ENCODE measurements at regions not wholly inside any gene's neighbourhood (a gene's known extent, or its start where the extent isn't known, plus 50 kb on each side); places are given as distances from the start of the nearest gene placed in this dataset.

- H3K4me3 ChIP-seq (ENCODE audit: severe bottlenecking) = no peak overlapping the region
- H3K27me3 ChIP-seq (ENCODE audit: insufficient read depth, poor library complexity, severe bottlenecking) = no peaks in the 10 kb centered on the region
- no peaks in the 10 kb centered on the region for H3K4me1 ChIP-seq (ENCODE audit: insufficient read depth, poor library complexity, severe bottlenecking)
- TF ChIP-seq, protein P1, sequence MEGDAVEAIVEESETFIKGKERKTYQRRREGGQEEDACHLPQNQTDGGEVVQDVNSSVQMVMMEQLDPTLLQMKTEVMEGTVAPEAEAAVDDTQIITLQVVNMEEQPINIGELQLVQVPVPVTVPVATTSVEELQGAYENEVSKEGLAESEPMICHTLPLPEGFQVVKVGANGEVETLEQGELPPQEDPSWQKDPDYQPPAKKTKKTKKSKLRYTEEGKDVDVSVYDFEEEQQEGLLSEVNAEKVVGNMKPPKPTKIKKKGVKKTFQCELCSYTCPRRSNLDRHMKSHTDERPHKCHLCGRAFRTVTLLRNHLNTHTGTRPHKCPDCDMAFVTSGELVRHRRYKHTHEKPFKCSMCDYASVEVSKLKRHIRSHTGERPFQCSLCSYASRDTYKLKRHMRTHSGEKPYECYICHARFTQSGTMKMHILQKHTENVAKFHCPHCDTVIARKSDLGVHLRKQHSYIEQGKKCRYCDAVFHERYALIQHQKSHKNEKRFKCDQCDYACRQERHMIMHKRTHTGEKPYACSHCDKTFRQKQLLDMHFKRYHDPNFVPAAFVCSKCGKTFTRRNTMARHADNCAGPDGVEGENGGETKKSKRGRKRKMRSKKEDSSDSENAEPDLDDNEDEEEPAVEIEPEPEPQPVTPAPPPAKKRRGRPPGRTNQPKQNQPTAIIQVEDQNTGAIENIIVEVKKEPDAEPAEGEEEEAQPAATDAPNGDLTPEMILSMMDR (IDR thresholded peaks at IDR 0.05; ENCODE audit: poor library complexity, severe bottlenecking) = no peak
- H3K36me3 ChIP-seq (ENCODE audit: low read depth) = no peaks in the 10 kb centered on the region
- no peaks in the 10 kb centered on the region for H3K9me3 ChIP-seq (ENCODE audit: severe bottlenecking)
- ATAC-seq (ENCODE audit: low read depth) = no peak
- DNase-seq (ENCODE audit: low spot score) = no peak
- H3K27ac ChIP-seq (ENCODE audit: poor library complexity, severe bottlenecking) = no peak overlapping the region
Observed at GRCh38 chr2:55973673-55974072, 50.1 kb upstream of the EFEMP1 start.

DNA sequence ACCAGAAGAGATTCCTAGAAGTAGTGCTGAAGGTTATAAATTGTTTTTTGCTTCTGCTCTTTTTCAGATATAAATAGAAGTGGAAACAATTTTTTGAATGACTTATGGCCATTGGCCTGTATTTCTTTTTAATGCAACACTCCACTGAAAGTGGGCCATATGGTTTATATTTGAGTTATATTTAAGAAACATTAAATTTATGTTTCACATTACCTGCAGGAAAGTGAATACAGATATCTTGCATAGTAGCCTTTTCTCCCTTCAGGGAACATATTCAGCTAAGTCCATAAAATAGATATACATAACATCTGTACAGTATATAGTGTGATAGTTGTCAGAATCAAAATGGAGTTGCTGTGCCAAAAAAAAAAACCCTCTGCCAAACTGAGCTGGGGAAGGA is 53.1 kb upstream of the EFEMP1 start:
- peaks cover 4% of the 10 kb centered on the region for H3K9me3 ChIP-seq (ENCODE audit: severe bottlenecking)
- TF ChIP-seq, protein P1 (IDR thresholded peaks at IDR 0.05; ENCODE audit: poor library complexity, severe bottlenecking) = no peak
- no peaks in the 10 kb centered on the region for H3K4me1 ChIP-seq (ENCODE audit: insufficient read depth, poor library complexity, severe bottlenecking)
- DNase-seq (ENCODE audit: low spot score) = no peak
- no peaks in the 10 kb centered on the region for H3K27me3 ChIP-seq (ENCODE audit: insufficient read depth, poor library complexity, severe bottlenecking)
- ATAC-seq (ENCODE audit: low read depth) = no peak
- no peaks in the 10 kb centered on the region for H3K36me3 ChIP-seq (ENCODE audit: low read depth)
- H3K4me3 ChIP-seq (ENCODE audit: severe bottlenecking) = no peak overlapping the region
- H3K27ac ChIP-seq (ENCODE audit: poor library complexity, severe bottlenecking) = no peak overlapping the region

DNA sequence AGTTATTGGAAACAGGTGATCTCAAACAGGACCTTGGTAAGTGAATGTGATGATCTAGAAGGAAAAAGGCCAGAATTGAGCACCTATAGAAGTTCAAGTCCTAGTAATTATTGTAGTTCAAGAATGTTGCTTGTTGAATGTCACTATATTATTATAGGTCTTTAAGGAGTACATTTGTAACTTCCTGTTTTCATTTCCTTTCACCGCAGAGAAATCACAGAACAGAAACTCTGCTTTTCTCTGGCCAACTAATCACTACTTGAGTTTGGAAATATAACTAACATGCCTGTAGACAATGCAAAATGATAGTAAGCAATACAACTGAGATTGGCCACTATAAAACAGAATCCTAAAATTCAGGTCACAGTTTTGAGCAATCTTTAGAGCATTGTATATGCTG is 61.8 kb upstream of the EFEMP1 start:
- no peak overlapping the region for H3K4me3 ChIP-seq (ENCODE audit: severe bottlenecking)
- no peaks in the 10 kb centered on the region for H3K27me3 ChIP-seq (ENCODE audit: insufficient read depth, poor library complexity, severe bottlenecking)
- no peaks in the 10 kb centered on the region for H3K4me1 ChIP-seq (ENCODE audit: insufficient read depth, poor library complexity, severe bottlenecking)
- H3K36me3 ChIP-seq (ENCODE audit: low read depth) = no peaks in the 10 kb centered on the region
- DNase-seq (ENCODE audit: low spot score) (no peak), ATAC-seq (ENCODE audit: low read depth) (no peak)
- no peak overlapping the region for H3K27ac ChIP-seq (ENCODE audit: poor library complexity, severe bottlenecking)
- no peaks in the 10 kb centered on the region for H3K9me3 ChIP-seq (ENCODE audit: severe bottlenecking)
- TF ChIP-seq, protein P1 (IDR thresholded peaks at IDR 0.05; ENCODE audit: poor library complexity, severe bottlenecking) = no peak

GRCh38 chr2:55986001-55986400 is 62.4 kb upstream of the EFEMP1 start:
- Histone ChIP-seq H3K36me3 (ENCODE audit: low read depth) (no peaks in the 10 kb centered on the region), H3K4me1 (ENCODE audit: insufficient read depth, poor library complexity, severe bottlenecking) (no peaks in the 10 kb centered on the region), H3K27ac (ENCODE audit: poor library complexity, severe bottlenecking) (no peak overlapping the region), H3K4me3 (ENCODE audit: severe bottlenecking) (no peak overlapping the region), H3K27me3 (ENCODE audit: insufficient read depth, poor library complexity, severe bottlenecking) (no peaks in the 10 kb centered on the region), H3K9me3 (ENCODE audit: severe bottlenecking) (no peaks in the 10 kb centered on the region)
- TF ChIP-seq, protein P1 (IDR thresholded peaks at IDR 0.05; ENCODE audit: poor library complexity, severe bottlenecking) = no peak
- ATAC-seq (ENCODE audit: low read depth) (no peak), DNase-seq (ENCODE audit: low spot score) (no peak)

DNA sequence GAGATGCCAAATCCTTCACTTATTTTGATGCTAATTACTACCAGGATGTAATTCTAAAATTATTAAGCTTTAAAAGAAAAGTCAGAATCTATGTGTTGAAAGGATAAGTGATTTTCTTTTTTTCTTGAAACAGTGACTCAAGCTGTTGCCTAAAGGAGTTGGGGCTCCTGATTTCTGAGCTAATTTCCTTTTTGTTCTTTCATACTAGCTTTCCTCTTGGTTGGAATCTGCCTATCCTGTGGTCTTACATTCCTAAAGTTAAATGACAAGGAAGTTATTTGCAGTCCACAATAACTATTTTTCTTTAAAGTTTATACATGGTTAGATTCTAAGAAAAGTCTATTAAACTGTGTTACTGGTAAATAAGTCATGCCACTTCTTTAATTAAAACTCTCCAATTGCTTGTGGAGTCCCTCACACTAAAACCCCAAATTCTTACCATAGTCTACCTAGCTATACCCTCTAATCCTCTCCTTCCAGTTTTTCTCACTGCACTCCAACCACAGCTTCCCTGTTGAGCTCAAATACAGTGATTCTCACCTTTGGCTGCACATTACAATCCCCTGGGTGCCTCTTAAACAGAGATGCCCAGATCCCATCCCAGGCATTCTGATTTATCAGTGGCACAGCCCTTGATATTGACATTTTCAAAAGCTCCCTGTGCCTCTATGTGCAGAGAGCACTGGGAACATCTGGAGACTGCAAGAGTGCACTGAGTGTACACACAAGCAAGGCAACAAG is 63.3 kb upstream of the EFEMP1 start:
- Histone ChIP-seq H3K36me3 (ENCODE audit: low read depth) (no peaks in the 10 kb centered on the region), H3K4me1 (ENCODE audit: insufficient read depth, poor library complexity, severe bottlenecking) (peaks cover 4% of the 10 kb centered on the region), H3K27ac (ENCODE audit: poor library complexity, severe bottlenecking) (no peak overlapping the region), H3K9me3 (ENCODE audit: severe bottlenecking) (no peaks in the 10 kb centered on the region), H3K27me3 (ENCODE audit: insufficient read depth, poor library complexity, severe bottlenecking) (no peaks in the 10 kb centered on the region), H3K4me3 (ENCODE audit: severe bottlenecking) (no peak overlapping the region)
- DNase-seq (ENCODE audit: low spot score) = no peak
- no peak for ATAC-seq (ENCODE audit: low read depth)
- TF ChIP-seq, protein P1 (IDR thresholded peaks at IDR 0.05; ENCODE audit: poor library complexity, severe bottlenecking) = no peak
